ENCODE measurements at regions not wholly inside any gene's neighbourhood (a gene's known extent, or its start where the extent isn't known, plus 50 kb on each side); places are given as distances from the start of the nearest gene placed in this dataset.

DNA sequence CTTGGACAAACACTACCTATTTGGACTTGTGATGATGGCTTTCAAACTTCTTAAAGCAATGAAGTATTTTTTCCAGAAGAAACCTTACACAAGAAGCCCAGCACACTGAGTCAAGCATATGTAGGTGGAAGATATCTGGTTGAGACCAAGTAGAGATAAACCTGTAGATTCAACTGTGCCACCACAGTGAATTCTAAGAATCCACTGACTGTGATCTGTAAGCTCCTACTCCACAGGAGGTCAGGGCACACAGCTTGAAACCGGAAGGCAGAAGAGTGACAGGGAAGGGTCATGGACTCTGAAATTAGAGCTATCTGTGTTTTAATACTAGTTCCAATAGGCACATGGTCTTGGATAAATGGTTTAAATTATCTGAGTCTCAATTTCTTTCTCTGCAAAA is 404.5 kb downstream of the ETS1 start:
- Mint-ChIP-seq H3K9me3 (peaks cover 13% of the 10 kb centered on the region), H3K4me1 (peaks cover 24% of the 10 kb centered on the region), H3K27ac (no peak overlapping the region), H3K4me3 (no peak overlapping the region), H3K36me3 (no peaks in the 10 kb centered on the region)
- DNase-seq (ENCODE audit: low spot score in 2 of 2) (no peak), ATAC-seq (peak; percentile 92)

DNA sequence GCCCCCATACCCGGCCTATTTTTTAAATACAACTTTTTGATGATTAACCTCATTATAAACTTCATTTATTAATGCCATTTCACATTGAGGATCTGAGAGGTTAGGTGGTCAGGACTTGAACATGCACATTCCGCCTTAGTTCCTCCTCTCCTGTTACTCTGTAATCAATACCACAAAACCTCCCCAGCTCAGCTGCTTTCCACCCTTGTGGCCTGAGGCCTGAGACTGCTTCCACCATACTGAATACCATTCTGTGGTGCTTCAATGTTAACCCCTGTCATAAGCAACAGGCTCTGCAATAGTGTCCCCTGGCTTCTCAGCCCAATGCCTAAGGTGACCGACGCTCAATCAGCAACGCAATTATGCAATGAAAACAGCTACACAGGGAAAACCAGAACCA is 405.4 kb downstream of the ETS1 start:
- H3K4me3 Mint-ChIP-seq: no peak overlapping the region
- H3K27ac Mint-ChIP-seq: no peak overlapping the region
- H3K4me1 Mint-ChIP-seq: peaks cover 24% of the 10 kb centered on the region
- H3K36me3 Mint-ChIP-seq: no peaks in the 10 kb centered on the region
- ATAC-seq (no peak), DNase-seq (ENCODE audit: low spot score in 2 of 2) (no peak)
- peaks cover 13% of the 10 kb centered on the region for H3K9me3 Mint-ChIP-seq

DNA sequence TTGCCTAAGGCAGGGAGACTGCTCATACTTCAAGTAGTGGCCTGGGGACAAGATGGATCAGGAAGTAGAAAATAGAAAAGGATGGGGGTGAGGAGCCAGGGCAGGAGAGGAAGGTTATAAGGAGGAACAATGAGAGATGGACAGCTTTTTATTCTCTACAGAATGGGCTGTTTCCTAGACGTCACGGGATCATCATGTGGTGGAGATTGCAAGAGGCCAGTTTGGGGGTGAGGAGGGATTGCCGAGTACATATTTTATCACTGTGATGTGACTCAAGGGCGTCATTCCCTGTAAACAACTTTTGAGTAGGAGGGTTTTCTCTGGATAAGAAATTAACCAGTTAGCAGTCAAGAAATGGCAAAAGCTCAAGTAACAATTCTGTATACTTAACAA is 406.3 kb downstream of the ETS1 start:
- Mint-ChIP-seq H3K4me3 (no peak overlapping the region), H3K9me3 (peaks cover 13% of the 10 kb centered on the region), H3K4me1 (peaks cover 24% of the 10 kb centered on the region), H3K27ac (peak overlapping the region; percentile 1), H3K36me3 (no peaks in the 10 kb centered on the region)
- DNase-seq (ENCODE audit: low spot score in 2 of 2) (no peak), ATAC-seq (no peak)

DNA sequence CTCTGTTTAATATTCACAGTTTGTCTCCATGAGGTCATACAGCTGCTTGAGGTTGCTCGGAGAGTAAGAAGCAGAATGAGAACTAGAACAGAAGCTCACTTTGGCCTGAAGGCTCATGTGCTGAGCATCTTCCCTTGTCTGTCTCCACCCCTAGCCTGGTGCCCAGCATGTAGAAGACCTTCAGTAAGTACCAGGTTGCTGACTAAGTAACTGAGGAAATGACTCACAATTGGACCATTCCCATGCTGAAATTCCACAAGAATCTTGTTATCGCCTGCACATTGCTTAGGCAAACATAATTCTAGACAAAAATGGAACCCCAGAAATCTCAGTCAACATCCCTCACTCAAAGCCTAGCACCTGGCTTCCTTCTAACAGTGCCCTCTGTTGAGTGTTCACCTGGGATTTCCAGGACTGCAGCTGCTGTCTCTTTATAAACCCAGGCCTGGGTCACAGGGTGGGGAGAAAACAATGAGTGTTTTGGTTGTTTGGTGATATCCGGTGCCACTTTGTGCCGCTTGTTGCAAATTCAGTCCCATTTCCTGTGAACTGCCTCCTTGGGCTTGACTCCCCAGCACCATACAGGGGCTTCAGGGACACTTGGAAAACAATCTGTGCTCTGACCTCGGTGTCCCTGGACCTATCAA is 406.8 kb downstream of the ETS1 start:
- H3K36me3 Mint-ChIP-seq: no peaks in the 10 kb centered on the region
- peak overlapping the region; percentile 1 for H3K27ac Mint-ChIP-seq
- H3K9me3 Mint-ChIP-seq: peaks cover 10% of the 10 kb centered on the region
- ATAC-seq: no peak
- DNase-seq (ENCODE audit: low spot score in 2 of 2): no peak
- no peak overlapping the region for H3K4me3 Mint-ChIP-seq
- H3K4me1 Mint-ChIP-seq: peaks cover 24% of the 10 kb centered on the region

- peaks cover 16% of the 10 kb centered on the region for H3K4me1 Mint-ChIP-seq
- no peak overlapping the region for H3K4me3 Mint-ChIP-seq
- DNase-seq (ENCODE audit: low spot score in 2 of 2) (no peak), ATAC-seq (no peak)
- H3K36me3 Mint-ChIP-seq: no peaks in the 10 kb centered on the region
- H3K9me3 Mint-ChIP-seq: peaks cover 6% of the 10 kb centered on the region
- H3K27ac Mint-ChIP-seq: peak overlapping the region; percentile 2
Measured at GRCh38 chr11:128179512-128179911, 407.8 kb downstream of the ETS1 start.

GRCh38 chr11:128179039-128179438 is 408.3 kb downstream of the ETS1 start:
- H3K27ac Mint-ChIP-seq: peak overlapping the region; percentile 2
- no peak for DNase-seq (ENCODE audit: low spot score in 2 of 2)
- no peak for ATAC-seq
- H3K36me3 Mint-ChIP-seq: no peaks in the 10 kb centered on the region
- peaks cover 16% of the 10 kb centered on the region for H3K4me1 Mint-ChIP-seq
- H3K4me3 Mint-ChIP-seq: no peak overlapping the region
- H3K9me3 Mint-ChIP-seq: peaks cover 1% of the 10 kb centered on the region

- Mint-ChIP-seq H3K4me1 (peaks cover 12% of the 10 kb centered on the region), H3K27ac (no peak overlapping the region), H3K9me3 (no peaks in the 10 kb centered on the region), H3K4me3 (no peak overlapping the region), H3K36me3 (no peaks in the 10 kb centered on the region)
- ATAC-seq: no peak
- DNase-seq (ENCODE audit: low spot score in 2 of 2): no peak
Measured at GRCh38 chr11:128174465-128175291, 412.7 kb downstream of the ETS1 start.

- ATAC-seq: peak; percentile 75
- H3K27ac Mint-ChIP-seq: no peak overlapping the region
- H3K9me3 Mint-ChIP-seq: no peaks in the 10 kb centered on the region
- H3K4me3 Mint-ChIP-seq: no peak overlapping the region
- H3K4me1 Mint-ChIP-seq: peaks cover 12% of the 10 kb centered on the region
- DNase-seq (ENCODE audit: low spot score in 2 of 2): peak; percentile 80 to 92
- H3K36me3 Mint-ChIP-seq: no peaks in the 10 kb centered on the region
Measured at GRCh38 chr11:128172046-128172878, 415.1 kb downstream of the ETS1 start.

DNA sequence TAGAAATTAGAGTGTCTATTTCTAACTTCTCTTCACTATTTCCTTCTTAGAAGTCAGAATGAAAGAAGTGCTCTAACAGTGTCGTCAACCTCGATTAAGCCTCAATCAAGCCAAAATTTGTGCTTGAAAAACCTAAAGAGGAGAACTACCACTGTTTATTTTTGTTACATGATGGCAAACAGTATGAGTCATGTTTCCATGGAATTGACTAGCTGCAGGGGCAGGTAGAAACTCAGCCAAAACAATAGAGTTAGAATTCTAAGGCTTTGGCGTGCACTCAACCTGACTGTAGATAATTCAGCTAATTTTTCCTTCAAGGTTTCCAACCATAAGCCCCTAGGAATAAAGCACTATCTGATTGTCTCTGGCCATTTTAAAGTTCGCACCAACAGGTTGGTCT is 415.9 kb downstream of the ETS1 start:
- Mint-ChIP-seq H3K9me3 (no peaks in the 10 kb centered on the region), H3K36me3 (no peaks in the 10 kb centered on the region), H3K4me3 (no peak overlapping the region), H3K4me1 (peaks cover 12% of the 10 kb centered on the region), H3K27ac (no peak overlapping the region)
- no peak for DNase-seq (ENCODE audit: low spot score in 2 of 2)
- no peak for ATAC-seq

DNA sequence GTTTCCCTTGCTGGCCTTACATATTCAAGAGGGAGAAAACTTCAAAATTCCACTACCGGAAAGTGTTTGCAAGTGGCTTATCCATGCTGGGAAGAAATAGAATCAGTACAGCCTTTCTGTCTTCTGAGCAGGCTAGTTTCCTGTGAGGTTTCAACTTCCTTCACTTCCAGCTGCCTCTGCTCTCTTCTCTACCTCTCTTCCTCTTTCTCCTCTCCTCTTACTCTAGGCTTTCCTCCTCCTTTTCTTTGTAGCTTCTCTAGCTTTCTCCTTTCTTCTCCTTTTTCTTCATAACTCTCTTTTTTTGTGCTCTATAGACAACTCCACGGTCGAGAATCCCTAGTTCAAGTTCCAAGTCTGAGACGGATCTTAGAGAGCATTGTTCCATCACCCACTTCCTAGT is 421.8 kb downstream of the ETS1 start:
- Mint-ChIP-seq H3K9me3 (no peaks in the 10 kb centered on the region), H3K36me3 (no peaks in the 10 kb centered on the region), H3K4me3 (no peak overlapping the region), H3K4me1 (peaks cover 6% of the 10 kb centered on the region), H3K27ac (peak overlapping the region; percentile 5)
- DNase-seq (ENCODE audit: low spot score in 2 of 2) (no peak), ATAC-seq (no peak)

DNA sequence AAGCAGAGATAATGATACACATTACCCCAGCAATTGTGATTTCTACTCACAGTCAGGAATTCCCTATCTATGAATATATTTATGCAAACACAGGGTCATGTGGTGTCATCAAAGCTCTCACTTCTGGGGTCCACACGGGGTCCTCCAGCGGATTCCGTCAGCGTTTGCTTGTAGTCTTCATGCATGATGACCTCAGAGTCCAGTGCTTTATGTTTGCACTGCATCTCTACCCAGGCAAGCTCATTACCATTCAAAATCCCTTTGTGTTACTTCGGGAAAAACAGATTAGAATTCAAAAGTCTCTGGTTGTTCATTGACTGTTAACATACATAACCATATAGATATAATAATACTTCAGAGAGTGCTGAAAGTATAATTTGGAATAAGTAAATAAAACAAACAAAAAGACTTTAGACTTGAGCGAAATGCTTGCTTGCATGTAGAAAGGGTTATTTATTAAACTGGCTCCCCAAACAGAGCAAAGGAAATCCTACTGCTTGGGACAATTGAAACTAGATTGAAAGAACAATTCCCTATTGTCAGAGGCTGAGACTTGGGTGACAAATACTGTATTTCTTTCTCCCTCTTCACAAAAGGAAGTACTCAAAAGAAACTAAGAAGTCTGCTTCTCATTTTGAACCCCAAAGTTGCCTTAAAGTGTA is 423.1 kb downstream of the ETS1 start:
- DNase-seq (ENCODE audit: low spot score in 2 of 2) (no peak), ATAC-seq (no peak)
- Mint-ChIP-seq H3K36me3 (no peaks in the 10 kb centered on the region), H3K9me3 (no peaks in the 10 kb centered on the region), H3K27ac (no peak overlapping the region), H3K4me3 (no peak overlapping the region), H3K4me1 (peaks cover 6% of the 10 kb centered on the region)

DNA sequence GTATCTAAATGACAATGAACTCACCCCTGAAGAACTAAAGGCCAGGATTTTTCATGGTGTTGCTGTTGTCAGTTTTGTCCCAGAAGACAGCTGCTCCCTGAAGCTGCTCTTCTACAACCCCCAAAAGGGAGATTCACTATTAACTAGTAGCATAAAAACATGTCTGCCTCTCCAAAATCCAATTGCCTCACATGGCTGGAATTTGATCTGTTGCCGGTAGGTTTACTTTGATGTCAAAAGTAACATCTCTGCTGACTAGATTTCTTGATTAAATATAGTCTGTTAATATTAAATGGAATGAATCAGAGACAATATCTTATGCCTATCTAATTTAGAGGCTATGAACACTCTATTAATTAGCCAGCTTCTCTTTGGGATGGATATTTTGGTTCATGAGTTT is 425.4 kb downstream of the ETS1 start:
- H3K36me3 Mint-ChIP-seq: no peaks in the 10 kb centered on the region
- H3K4me1 Mint-ChIP-seq: peaks cover 6% of the 10 kb centered on the region
- no peak overlapping the region for H3K27ac Mint-ChIP-seq

DNA sequence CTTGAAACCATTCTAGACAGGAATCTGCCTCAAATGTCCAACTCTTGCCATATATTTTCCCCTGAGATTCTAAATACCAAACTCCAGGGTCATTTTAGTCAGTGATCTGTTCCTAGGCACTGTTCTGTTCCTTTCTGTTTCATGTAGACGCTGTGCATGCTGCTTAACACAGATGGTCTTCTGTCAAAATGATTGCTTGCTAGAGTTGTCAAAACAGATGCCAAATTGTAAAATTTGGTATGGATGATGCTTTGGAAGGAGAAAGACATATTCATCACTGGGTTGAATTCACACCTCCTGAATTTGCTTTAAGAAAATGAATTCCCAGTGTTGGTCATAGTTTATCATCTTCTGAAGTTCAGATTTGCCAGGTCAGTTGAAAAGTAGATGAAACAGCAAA is 425.9 kb downstream of the ETS1 start:
- Mint-ChIP-seq H3K27ac (no peak overlapping the region), H3K9me3 (no peaks in the 10 kb centered on the region), H3K36me3 (no peaks in the 10 kb centered on the region), H3K4me1 (peaks cover 6% of the 10 kb centered on the region), H3K4me3 (no peak overlapping the region)
- DNase-seq (ENCODE audit: low spot score in 2 of 2) (no peak), ATAC-seq (no peak)

More for the DNA sequence above, 425.4 kb downstream of the ETS1 start:
- ATAC-seq: no peak
- Mint-ChIP-seq H3K9me3 (no peaks in the 10 kb centered on the region), H3K4me3 (no peak overlapping the region)
- DNase-seq (ENCODE audit: low spot score in 2 of 2): no peak

DNA sequence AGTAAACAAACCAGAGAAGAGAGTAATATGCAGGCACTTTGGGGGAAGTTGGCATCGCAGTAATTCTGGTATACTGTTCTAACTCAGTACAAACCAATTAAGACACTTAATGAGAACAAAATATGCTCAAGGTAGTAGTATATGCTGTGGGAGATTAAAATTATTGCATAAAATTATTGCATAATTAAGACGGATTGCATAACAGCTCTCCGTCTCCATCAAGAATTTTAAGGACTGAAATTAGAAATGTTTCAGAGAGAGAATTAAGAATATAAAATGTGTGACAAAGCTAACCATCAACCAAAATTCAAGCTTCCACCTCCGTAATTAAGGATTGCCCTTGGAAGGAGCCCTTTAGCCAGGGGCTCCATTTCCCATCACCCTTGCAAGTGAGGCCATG is 428.5 kb downstream of the ETS1 start:
- Mint-ChIP-seq H3K4me1 (no peaks in the 10 kb centered on the region), H3K9me3 (no peaks in the 10 kb centered on the region), H3K27ac (no peak overlapping the region), H3K36me3 (no peaks in the 10 kb centered on the region), H3K4me3 (no peak overlapping the region)
- ATAC-seq (no peak), DNase-seq (ENCODE audit: low spot score in 2 of 2) (no peak)
